ENCODE measurements at regions not wholly inside any gene's neighbourhood (a gene's known extent, or its start where the extent isn't known, plus 50 kb on each side); places are given as distances from the start of the nearest gene placed in this dataset.

GRCh38 chr3:71879089-71879488 is 94.1 kb upstream of the PROK2 start:
- no peaks in the 10 kb centered on the region for H3K9me3 ChIP-seq (replicated peaks; ENCODE audit: insufficient read depth, low read length)

GRCh38 chr3:71876135-71877105 is 91.5 kb upstream of the PROK2 start:
- H3K9ac ChIP-seq (ENCODE audit: low read length): no peak overlapping the region
- H3K27ac ChIP-seq (ENCODE audit: low read length): no peak overlapping the region
- TF ChIP-seq EZH2 (optimal IDR thresholded peaks at IDR 0.05; ENCODE audit: low read depth, low read length) (no peak), CTCF (IDR thresholded peaks at IDR 0.05; ENCODE audit: low read length) (no peak), EZH2phosphoT487 (IDR thresholded peaks at IDR 0.05; ENCODE audit: low read length) (no peak)

More at GRCh38 chr3:71879089-71879488, 94.1 kb upstream of the PROK2 start:
- H3K4me3 ChIP-seq (ENCODE audit: low read length): no peak overlapping the region
- no peak overlapping the region for H3K27ac ChIP-seq (ENCODE audit: low read length)
- no peaks in the 10 kb centered on the region for H3K36me3 ChIP-seq (replicated peaks; ENCODE audit: insufficient read depth, low read length)
- no peak for TF ChIP-seq CTCF (IDR thresholded peaks at IDR 0.05; ENCODE audit: low read length)
- TF ChIP-seq EZH2 (optimal IDR thresholded peaks at IDR 0.05; ENCODE audit: low read depth, low read length): no peak
- no peak for TF ChIP-seq EZH2phosphoT487 (IDR thresholded peaks at IDR 0.05; ENCODE audit: low read length)
- no peak overlapping the region for H3K9ac ChIP-seq (ENCODE audit: low read length)
- H3K4me1 ChIP-seq (ENCODE audit: low read length): peaks cover 8% of the 10 kb centered on the region
- H4K20me1 ChIP-seq (ENCODE audit: insufficient read depth, low read length): no peaks in the 10 kb centered on the region
- H3K27me3 ChIP-seq (replicated peaks; ENCODE audit: insufficient read depth, low read length): no peaks in the 10 kb centered on the region
- no peaks in the 10 kb centered on the region for H3K9me2 ChIP-seq (replicated peaks; ENCODE audit: insufficient read depth, low read length)
- H3K79me2 ChIP-seq (ENCODE audit: low read length): no peaks in the 10 kb centered on the region
- no peak overlapping the region for H3K4me2 ChIP-seq (ENCODE audit: low read depth, low read length)
- 0 out of 2 replicates have a peak, but pooled peaks cover 4% of the 10 kb centered on the region for H3F3A ChIP-seq (ENCODE audit: insufficient read depth, low read length)
- DNase-seq: no peak
- no peak overlapping the region for H2AFZ ChIP-seq (ENCODE audit: low read length)

GRCh38 chr3:71875461-71875947 is 90.6 kb upstream of the PROK2 start:
- H4K20me1 ChIP-seq (ENCODE audit: insufficient read depth, low read length): no peaks in the 10 kb centered on the region
- H3K27me3 ChIP-seq (replicated peaks; ENCODE audit: insufficient read depth, low read length): no peaks in the 10 kb centered on the region
- 0 out of 2 replicates have a peak, but pooled peaks cover 4% of the 10 kb centered on the region for H3F3A ChIP-seq (ENCODE audit: insufficient read depth, low read length)
- H3K9me2 ChIP-seq (replicated peaks; ENCODE audit: insufficient read depth, low read length): no peaks in the 10 kb centered on the region
- H3K4me3 ChIP-seq (ENCODE audit: low read length): no peak overlapping the region
- H3K27ac ChIP-seq (ENCODE audit: low read length): peak overlapping the region; percentile 47; the same call in 1 of the 2 replicates
- 0 out of 2 replicates have a peak overlapping the region, but pooled peaks have one; percentile 13 for H2AFZ ChIP-seq (ENCODE audit: low read length)
- H3K36me3 ChIP-seq (replicated peaks; ENCODE audit: insufficient read depth, low read length): no peaks in the 10 kb centered on the region
- H3K79me2 ChIP-seq (ENCODE audit: low read length): no peaks in the 10 kb centered on the region
- no peak for TF ChIP-seq EZH2phosphoT487 (IDR thresholded peaks at IDR 0.05; ENCODE audit: low read length)
- TF ChIP-seq CTCF (IDR thresholded peaks at IDR 0.05; ENCODE audit: low read length): peak; percentile 92
- TF ChIP-seq EZH2 (optimal IDR thresholded peaks at IDR 0.05; ENCODE audit: low read depth, low read length): no peak
- no peak overlapping the region for H3K9ac ChIP-seq (ENCODE audit: low read length)
- H3K4me2 ChIP-seq (ENCODE audit: low read depth, low read length): peak overlapping the region; percentile 38
- DNase-seq: peak; percentile 86
- peaks cover 18% of the 10 kb centered on the region for H3K4me1 ChIP-seq (ENCODE audit: low read length)
- no peaks in the 10 kb centered on the region for H3K9me3 ChIP-seq (replicated peaks; ENCODE audit: insufficient read depth, low read length)

More at GRCh38 chr3:71876135-71877105, 91.5 kb upstream of the PROK2 start:
- no peak overlapping the region for H2AFZ ChIP-seq (ENCODE audit: low read length)
- H4K20me1 ChIP-seq (ENCODE audit: insufficient read depth, low read length): no peaks in the 10 kb centered on the region
- peaks cover 18% of the 10 kb centered on the region for H3K4me1 ChIP-seq (ENCODE audit: low read length)
- H3K79me2 ChIP-seq (ENCODE audit: low read length): no peaks in the 10 kb centered on the region
- H3K4me3 ChIP-seq (ENCODE audit: low read length): no peak overlapping the region
- no peaks in the 10 kb centered on the region for H3K36me3 ChIP-seq (replicated peaks; ENCODE audit: insufficient read depth, low read length)
- no peaks in the 10 kb centered on the region for H3K27me3 ChIP-seq (replicated peaks; ENCODE audit: insufficient read depth, low read length)
- no peaks in the 10 kb centered on the region for H3K9me3 ChIP-seq (replicated peaks; ENCODE audit: insufficient read depth, low read length)
- no peak for DNase-seq
- no peaks in the 10 kb centered on the region for H3K9me2 ChIP-seq (replicated peaks; ENCODE audit: insufficient read depth, low read length)
- H3K4me2 ChIP-seq (ENCODE audit: low read depth, low read length): no peak overlapping the region
- H3F3A ChIP-seq (ENCODE audit: insufficient read depth, low read length): 0 out of 2 replicates have a peak, but pooled peaks cover 4% of the 10 kb centered on the region
